ENCODE measurements at regions not wholly inside any gene's neighbourhood (a gene's known extent, or its start where the extent isn't known, plus 50 kb on each side); places are given as distances from the start of the nearest gene placed in this dataset.
A peak's percentile ranks its signal among the peaks of the same experiment; 100 is the strongest.

- DNase-seq, result no peak
Observed at GRCh38 chr4:123841447-123842121, 445.0 kb downstream of the SPRY1 start.

- DNase-seq, result no peak
Observed at GRCh38 chr4:123843137-123843536, 446.5 kb downstream of the SPRY1 start.

GRCh38 chr4:123844374-123844773 lies 447.8 kb downstream of the SPRY1 start:
- DNase-seq, result no peak

GRCh38 chr4:123846092-123846491 lies 449.5 kb downstream of the SPRY1 start:
- no peak for DNase-seq

GRCh38 chr4:123846561-123846960 lies 450.0 kb downstream of the SPRY1 start:
- DNase-seq, result no peak

GRCh38 chr4:123848606-123849005 lies 452.0 kb downstream of the SPRY1 start:
- peak; percentile 67 to 75 for DNase-seq

GRCh38 chr4:123849495-123849894 lies 452.9 kb downstream of the SPRY1 start:
- no peak for DNase-seq

- DNase-seq, result no peak
Observed at GRCh38 chr4:123851521-123851920, 454.9 kb downstream of the SPRY1 start.

GRCh38 chr4:123853651-123854050 lies 457.1 kb downstream of the SPRY1 start:
- no peak for DNase-seq

GRCh38 chr4:123856689-123857545 lies 460.3 kb downstream of the SPRY1 start:
- peak; percentile 60 to 61 for DNase-seq

GRCh38 chr4:123858465-123858864 lies 461.9 kb downstream of the SPRY1 start:
- DNase-seq, result no peak

GRCh38 chr4:123862812-123863211 lies 466.2 kb downstream of the SPRY1 start:
- no peak for DNase-seq

- no peak for DNase-seq
Observed at GRCh38 chr4:123866796-123867195, 470.2 kb downstream of the SPRY1 start.

- no peak for DNase-seq
Observed at GRCh38 chr4:123867910-123868587, 471.5 kb downstream of the SPRY1 start.

GRCh38 chr4:123869286-123870215 lies 473.0 kb downstream of the SPRY1 start:
- no peak for DNase-seq

GRCh38 chr4:123870216-123870876 lies 473.8 kb downstream of the SPRY1 start:
- DNase-seq, result no peak

GRCh38 chr4:123871341-123871740 lies 474.7 kb downstream of the SPRY1 start:
- no peak for DNase-seq

- no peak for DNase-seq
Observed at GRCh38 chr4:123874063-123874462, 477.5 kb downstream of the SPRY1 start.

GRCh38 chr4:123876143-123876542 lies 479.5 kb downstream of the SPRY1 start:
- no peak for DNase-seq

- DNase-seq, result no peak
Observed at GRCh38 chr4:123876671-123877101, 480.1 kb downstream of the SPRY1 start.

- DNase-seq, result no peak
Observed at GRCh38 chr4:123877551-123877950, 481.0 kb downstream of the SPRY1 start.
